CD4-positive, alpha-beta T cell treated with Interleukin-6 for 4 hours (primary cell): ENCODE measurements at regions not wholly inside any gene's neighbourhood (a gene's known extent, or its start where the extent isn't known, plus 50 kb on each side); places are given as distances from the start of the nearest gene placed in this dataset.

ENCODE experiments used
- DNase-seq: peaks from one replicate; pipeline ENCODE4 v3.0.0-alpha.2; 2020; ENCODE audit warnings: mixed read lengths

- no peak for DNase-seq
Observed at GRCh38 chr13:111394211-111394922, 73.9 kb downstream of the TEX29 start.

DNA sequence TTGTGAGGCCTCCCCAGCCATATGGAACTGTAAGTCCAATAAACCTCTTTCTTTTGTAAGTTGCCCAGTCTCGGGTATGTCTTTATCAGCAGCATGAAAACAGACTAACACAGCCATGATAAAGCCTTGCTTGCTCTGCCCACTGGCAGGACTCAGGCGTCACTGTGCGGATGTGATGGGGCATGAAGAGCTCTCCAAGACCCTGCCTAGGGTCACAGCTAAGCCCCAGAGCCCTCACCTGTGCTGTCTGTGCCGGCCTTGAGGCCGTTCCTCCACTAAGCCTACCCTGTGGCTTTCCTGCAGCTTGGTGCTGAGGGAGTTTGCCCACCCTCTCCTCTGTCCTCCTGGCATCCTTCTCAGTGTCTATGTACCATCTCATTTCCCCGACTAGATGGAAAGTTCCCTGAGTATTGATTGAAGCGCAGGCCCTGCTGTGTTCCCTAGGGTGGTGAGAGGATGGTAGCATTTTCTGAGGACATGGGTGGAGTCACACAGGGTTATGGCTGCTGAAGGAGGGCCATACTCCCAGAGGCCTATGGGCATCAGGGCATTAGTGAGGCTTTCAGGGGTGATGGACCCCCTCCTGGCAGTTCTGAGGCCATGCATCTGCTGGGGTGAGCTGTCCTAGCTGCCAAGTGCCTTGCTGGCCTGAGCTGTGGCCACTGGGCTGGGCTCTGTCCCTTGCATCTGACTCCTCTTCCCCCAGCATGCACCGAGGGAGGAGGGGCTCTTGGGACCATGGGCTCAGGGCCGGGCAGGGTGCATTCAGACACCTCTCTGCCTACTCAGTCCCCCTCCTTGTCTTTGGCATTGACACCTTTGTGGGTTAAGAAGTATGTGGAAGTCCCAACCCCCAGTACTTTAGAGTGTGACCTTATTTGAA is 75.3 kb downstream of the TEX29 start:
- no peak for DNase-seq

DNA sequence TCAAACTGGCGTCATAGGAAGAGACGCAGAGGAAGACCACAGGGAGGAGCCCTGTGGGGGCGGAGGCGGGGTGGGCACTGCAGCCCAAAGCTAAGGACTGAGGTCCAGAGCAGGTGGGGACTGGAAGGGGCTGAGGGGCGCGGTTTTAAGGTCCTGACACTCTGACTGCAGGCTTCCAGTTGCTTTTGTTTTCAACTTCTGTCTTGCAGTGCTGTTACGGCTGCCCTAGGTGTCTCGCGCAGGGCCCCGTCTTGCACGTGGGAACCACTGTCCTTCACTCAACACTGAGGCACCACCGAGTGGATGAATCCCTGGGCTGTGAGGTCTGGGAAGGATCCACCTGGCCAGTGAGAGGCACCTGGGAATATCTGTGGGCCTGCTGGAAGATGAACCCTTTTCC is 76.0 kb downstream of the TEX29 start:
- no peak for DNase-seq

- no peak for DNase-seq
Observed at GRCh38 chr13:111397202-111397880, 76.9 kb downstream of the TEX29 start.

DNA sequence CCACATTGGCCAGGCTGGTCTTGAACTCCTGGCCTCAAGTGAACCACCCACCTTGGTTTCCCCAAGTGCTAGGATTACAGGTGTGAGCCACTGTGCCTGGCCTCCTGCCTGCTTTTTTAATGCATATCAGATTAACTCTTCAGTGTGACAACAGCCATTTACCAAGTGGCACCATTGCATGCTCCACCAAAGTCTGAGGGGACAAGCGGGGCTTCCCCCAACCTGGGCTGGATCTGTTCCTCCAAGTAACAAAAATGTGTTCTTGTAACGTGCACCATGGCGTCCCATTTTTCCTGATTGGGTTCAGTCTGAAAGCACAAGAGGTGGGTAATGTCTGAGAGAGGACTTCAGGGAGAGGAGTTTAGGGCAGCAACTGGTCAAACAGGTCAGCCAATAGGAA is 77.8 kb downstream of the TEX29 start:
- no peak for DNase-seq

DNA sequence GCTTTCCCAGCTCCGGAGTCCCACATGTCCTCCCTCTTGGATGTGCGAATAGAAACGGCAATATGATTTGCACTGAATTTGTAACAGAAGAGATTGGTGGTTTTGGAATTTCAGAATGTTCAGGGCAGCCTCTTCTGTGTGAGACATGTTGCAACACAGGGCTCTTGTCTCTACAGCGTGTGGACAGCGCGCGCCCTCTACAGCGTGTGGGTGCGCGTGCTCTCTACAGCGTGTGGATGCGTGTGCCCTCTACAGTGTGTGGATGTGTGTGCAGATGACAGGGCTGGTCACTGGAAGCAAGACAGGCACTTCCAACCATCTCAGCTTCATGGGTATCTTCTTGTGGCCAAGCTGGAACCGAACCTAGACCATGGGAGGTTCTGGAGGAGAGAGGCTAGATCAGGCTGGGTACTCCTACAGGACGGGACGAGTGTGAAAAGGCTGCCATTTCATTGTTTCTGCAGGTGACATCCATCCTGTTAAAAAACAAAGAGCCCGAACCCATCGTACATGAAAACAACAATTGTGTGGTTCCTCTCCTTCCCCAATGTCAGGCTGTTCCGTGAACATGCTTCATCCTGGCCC is 78.4 kb downstream of the TEX29 start:
- no peak for DNase-seq

DNA sequence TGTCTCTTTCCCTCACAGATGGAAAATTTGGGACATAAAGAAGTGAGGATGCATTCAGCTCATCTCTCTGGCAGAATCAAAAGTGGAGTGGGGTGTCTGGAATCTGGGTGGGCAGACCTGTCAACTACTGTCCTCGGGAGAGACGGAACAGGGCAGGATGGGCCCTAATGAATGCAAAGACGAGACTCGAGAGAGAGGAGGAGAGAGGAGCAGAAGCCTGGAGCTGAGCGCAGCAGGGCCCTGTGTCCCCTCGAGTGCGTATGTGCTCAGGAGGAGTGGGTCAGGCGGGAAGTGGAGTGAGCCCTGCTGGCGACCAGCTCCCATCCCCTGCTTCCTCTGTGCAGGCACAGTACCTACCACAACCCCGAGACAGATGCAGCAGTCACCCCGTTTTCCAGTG is 78.9 kb downstream of the TEX29 start:
- no peak for DNase-seq

DNA sequence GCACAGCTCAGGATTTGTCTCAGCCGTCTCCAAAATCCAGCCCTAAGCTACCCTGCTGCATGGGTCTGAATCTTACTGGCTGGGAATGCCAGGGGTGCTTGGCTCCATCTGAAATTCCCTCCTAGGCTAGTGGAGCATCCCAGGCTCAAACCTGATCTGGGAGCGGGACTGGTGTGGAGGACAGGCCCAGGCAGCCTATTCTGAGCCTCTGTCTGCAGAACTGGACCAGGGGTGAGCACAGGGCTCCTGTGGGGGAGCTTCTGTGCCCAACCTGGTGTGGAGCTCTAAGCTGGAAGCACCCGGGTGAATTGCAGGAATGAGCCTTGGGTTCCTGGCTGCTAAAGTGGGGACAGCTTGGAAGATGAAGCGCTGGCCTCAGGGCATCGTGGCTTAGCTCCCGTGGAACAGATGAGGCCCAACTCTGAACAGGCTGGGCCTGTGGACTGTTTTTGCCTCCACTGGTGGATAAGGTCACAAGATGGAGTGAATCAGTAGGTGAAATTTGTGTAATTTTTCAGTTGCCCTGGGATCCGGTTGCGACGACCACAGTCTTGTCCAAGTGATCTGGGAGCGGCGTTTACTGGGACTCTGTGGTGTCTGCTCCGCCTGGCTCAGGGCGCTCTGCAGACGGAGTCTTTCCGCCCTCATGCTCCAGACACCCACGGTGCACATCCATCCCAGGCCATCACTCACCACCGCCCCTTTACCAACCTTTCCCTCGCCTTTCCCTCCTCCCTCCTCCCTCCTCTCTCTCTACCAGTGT is 79.5 kb downstream of the TEX29 start:
- no peak for DNase-seq

GRCh38 chr13:111401151-111401550 is 80.7 kb downstream of the TEX29 start:
- DNase-seq, result no peak

GRCh38 chr13:111401755-111402154 is 81.3 kb downstream of the TEX29 start:
- no peak for DNase-seq

DNA sequence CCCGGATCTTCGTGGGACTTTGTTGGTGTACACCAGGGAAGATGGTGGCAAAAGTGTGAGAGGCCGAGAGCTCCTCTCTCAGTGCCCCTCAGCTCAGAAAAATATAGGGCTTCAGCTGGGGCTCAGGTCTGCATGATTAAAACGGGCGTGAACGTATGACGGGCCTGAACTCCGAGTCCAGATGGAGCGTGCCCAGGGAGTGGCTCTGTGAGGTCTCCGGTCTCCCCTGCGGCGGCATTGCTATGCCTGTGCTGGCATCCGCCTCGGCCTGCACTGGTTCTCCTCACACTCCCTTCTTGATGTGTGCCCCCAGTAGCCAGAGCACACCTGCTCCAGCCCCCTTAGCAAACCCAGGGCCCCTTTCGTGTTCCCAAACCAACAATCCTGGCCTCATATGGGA is 82.0 kb downstream of the TEX29 start:
- no peak for DNase-seq

DNA sequence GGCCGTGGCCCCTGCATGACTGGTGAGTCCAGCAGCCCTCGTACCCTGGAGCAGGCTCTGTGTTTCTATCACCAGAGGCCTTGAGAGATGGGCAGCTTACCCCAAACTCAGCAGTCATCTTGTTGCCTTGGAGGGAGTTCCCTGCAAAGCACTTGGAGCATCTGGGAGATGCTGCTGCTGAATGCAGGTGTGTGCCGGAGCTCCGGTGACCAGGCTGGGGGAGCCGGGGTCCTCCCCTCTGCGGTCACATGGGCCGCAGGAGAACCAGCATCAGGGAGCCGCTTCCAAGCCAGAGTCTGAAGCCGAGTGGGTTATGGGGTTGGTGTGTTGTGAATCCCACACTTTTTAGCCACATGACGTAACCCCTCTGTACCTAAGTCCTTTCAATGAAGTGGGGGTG is 82.8 kb downstream of the TEX29 start:
- DNase-seq, result no peak

DNA sequence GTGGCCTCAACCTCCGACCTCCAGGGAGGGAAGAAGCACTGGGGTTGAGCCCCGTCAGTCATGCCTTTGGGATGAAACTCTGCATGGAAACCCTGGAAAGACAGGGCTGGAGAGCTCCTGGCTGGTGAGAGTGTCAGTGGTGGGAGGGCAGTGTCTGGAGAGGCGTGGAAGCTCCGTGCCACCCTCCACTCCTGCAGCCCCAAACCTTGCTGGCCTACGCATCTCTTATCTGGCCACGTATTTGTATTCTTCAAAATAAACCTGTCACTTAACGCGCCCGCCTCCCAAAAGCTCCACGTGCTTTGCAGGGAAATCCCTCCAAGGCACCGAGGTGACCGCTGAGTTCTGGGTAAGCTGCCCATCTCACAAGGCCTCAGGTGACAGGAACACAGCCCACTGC is 84.3 kb downstream of the TEX29 start:
- no peak for DNase-seq

DNA sequence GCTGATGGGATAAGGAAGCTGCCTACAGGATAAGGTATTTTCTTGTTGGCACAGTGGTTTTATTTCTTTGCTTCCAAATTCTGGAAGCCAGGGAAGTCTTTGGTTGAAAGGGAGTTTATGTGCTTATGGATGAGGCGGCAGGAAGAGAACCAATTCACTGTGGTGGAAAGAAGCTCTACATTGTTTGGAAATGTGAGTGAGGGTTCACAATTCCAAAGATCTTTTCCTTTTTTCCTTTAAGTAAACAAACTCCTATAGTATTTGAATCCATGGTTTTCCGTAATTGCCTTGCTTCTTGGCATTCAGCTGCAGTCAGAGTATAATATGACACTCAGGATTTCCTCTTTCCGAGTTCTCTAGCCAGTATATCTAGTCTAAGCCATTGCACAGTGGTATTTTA is 86.2 kb downstream of the TEX29 start:
- DNase-seq, result no peak

DNA sequence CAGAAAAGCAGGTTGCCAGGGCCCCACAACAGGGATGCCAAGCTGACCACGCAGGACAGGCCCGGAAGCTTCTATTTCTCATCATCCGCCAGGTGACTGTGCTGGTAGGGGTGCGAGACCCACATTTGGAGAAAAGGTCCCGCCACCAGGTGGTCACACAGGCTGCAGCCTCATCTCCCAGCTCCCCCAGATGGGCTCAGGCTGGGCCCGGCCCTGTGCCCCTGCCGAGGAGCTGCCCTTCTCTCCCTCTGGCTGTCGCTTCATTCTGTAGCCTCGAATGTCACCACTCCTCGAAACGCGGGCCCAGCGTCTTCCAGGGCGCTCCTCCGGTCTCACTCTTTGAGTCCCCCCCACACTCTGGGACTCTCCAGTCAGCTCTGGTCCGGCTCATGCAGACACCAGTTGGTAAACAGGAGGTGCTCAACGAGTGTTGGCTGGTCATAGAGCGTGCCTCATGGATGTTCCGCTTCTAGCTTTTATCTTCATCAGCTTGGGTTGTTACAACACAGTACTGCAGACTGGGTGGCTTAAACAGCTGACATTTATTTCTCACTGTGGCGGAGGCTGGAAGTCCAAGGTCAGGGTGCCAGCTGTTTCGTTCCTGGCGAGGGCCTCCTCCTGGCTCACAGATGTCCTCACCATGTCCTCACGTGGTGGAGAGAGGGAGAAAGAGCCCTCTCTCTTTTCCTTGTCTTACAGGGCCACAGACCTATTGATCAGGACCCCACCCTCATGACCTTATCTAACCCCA is 87.1 kb downstream of the TEX29 start:
- no peak for DNase-seq

- DNase-seq, result no peak
Observed at GRCh38 chr13:111409413-111409812, 89.0 kb downstream of the TEX29 start.

DNA sequence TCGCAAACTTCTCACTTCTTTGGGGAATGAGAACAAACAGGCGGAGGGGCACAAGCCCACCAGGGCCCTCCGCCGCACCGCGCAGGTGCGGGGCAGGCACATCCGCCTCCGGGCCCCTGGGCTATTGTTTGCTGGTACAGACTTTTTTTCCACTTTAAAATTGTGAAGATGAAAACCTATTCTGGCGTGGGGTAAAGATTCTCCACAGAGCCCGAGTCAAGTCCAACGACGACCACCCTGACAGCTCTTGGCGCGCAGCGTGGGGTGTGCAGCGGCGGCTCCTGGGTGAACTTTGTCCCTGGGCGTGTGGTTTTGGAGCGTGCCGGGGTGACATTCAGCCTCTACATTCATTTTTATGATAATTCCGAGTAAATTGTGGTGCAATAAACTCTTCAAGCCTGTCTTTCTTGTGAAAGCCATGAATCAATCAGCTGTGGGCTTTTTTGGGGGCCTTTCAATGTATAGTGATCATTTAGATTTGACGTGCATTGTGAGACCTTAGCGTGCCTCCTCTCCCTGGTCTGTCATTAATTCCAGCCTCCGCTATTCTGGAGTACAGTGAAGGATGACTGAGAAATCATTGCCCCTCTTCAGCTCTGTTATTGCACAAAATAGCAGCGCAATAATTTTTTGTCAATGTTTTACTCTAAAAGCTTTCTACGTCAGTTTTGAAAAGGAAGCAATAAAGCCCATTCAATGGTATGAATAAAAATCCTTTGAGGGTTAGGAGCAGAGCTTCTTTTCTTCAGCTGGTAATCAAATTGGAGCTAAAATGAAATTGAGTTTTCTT is 90.0 kb downstream of the TEX29 start:
- no peak for DNase-seq

- DNase-seq, result no peak
Observed at GRCh38 chr13:111411151-111411858, 90.9 kb downstream of the TEX29 start.

DNA sequence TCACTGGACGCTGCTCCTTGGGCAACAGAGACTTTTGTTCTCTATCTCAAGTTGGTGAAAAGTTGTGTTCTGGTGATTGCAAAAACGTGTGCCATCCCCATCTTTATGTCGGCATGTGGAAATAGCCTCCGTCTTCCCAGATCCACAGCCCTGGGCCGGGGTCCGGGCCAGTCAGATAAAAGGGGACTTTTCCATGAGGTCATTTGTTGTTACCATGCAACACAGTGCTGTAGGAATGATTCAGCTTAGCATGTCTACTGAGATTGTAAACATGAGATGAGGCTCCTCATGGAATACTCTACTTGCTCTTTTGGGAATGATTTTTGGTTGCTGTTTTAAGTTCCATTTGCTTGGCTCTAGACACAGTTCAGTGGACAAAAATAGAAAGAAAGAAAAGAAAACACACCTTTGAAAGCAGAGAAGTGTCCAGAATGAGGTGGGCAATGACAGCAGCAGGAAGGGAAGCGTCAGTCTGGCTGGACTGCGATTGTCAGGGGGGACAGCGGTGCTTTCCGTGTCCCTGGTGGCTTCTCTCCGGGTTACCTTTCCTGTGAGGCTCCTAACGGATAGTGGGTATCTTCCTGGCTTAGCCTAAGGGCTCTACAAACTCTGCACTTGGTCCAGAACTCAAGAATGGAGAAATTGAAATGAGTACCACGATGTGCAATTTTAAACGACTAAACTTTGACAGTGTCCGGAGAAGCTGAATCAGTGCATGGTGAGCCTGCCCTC is 91.6 kb downstream of the TEX29 start:
- DNase-seq, result no peak
